Endothelial cell of umbilical vein (primary cell): ENCODE measurements at regions not wholly inside any gene's neighbourhood (a gene's known extent, or its start where the extent isn't known, plus 50 kb on each side); places are given as distances from the start of the nearest gene placed in this dataset.

Source experiments
- BruUV-seq: library from RNA; stranded (reverse); fragments of 400-500 nt; replicated peaks from 2 replicates; lab custom pipeline; 2021; lab: Mats Ljungman, UMichigan
- CTCF ChIA-PET: fragments of 300-600, 350-600 bp; sonication (Branson Sonifier 250); formaldehyde crosslinking; loops from one replicate; lab custom pipeline; 2021; ENCODE audit warnings: antibody characterized with exemption, inconsistent platforms; lab: Charles Lee
- POLR2A ChIA-PET: fragments of 300-600, 350-600 bp; sonication (Branson Sonifier 250); formaldehyde crosslinking; loops from one replicate; lab custom pipeline; 2021; ENCODE audit warnings: antibody characterized with exemption, inconsistent platforms; lab: Charles Lee
- DNase-seq: peaks from one replicate; pipeline ENCODE4 v3.0.0-alpha.2; 2011; ENCODE audit warnings: low read depth, low spot score
- FAIRE-seq: peaks from 2 replicates; lab custom pipeline; 2011; peaks lifted over from hg19 to GRCh38; lab: Jason Lieb, UNC
- H2AFZ ChIP-seq: 2 replicates; pipeline ENCODE4 v1.6.0; 2012; ENCODE audit warnings: low read depth, low read length, control low read depth, inconsistent platforms
- H3K27ac ChIP-seq: 2 replicates; pipeline ENCODE4 v1.5.1; 2011; ENCODE audit warnings: low read depth, mild to moderate bottlenecking, control low read depth, low read length, moderate library complexity; ENCODE audit not compliant: insufficient read depth
- H3K27me3 ChIP-seq, 2 experiments: 2 replicates each; pipeline versions ENCODE4 v1.6.0 to v1.6.1; 2011; ENCODE audit warnings: low read length in 2 of 2, mixed read lengths in 1 of 2; ENCODE audit not compliant: control insufficient read depth in 2 of 2, insufficient read depth in 2 of 2
- H3K36me3 ChIP-seq, 2 experiments: 2 replicates in 1 of 2; 3 replicates in 1 of 2; pipeline ENCODE4 v1.5.1; 2011; ENCODE audit warnings: low read length in 2 of 2, mild to moderate bottlenecking in 1 of 2, moderate library complexity in 1 of 2; ENCODE audit not compliant: control insufficient read depth in 2 of 2, insufficient read depth in 2 of 2; ENCODE audit errors: extremely low read depth in 1 of 2
- H3K4me1 ChIP-seq: 3 replicates; pipeline ENCODE4 v1.5.1; 2011; ENCODE audit warnings: mild to moderate bottlenecking, low read length; ENCODE audit not compliant: control insufficient read depth, insufficient read depth; ENCODE audit errors: extremely low read depth
- H3K4me2 ChIP-seq: 2 replicates; pipeline ENCODE4 v1.6.1; 2011; ENCODE audit warnings: low read length, control low read depth, mixed read lengths; ENCODE audit not compliant: insufficient read depth
- H3K4me3 ChIP-seq, 3 experiments: fragments of 200-600 bp in 1 of 3; sonication (generic), shearing (Covaris generic) in 1 of 3; replicated peaks in 1 of 3; 2 replicates each; pipeline ENCODE4 v1.5.1; 2011 to 2016; ENCODE audit warnings: control low read depth in 3 of 3, low read length in 3 of 3, mild to moderate bottlenecking in 2 of 3, inconsistent platforms in 1 of 3, low read depth in 1 of 3, moderate library complexity in 1 of 3; ENCODE audit not compliant: insufficient read depth in 1 of 3
- H3K79me2 ChIP-seq: 2 replicates; pipeline ENCODE4 v1.6.0; 2012; ENCODE audit warnings: low read length, inconsistent platforms; ENCODE audit not compliant: control insufficient read depth, insufficient read depth
- H3K9ac ChIP-seq: replicated peaks from 2 replicates; pipeline ENCODE3; 2011; ENCODE audit warnings: low read length, control low read depth; ENCODE audit not compliant: insufficient read depth; ENCODE audit errors: extremely low read depth
- H3K9me1 ChIP-seq: replicated peaks from 3 replicates; pipeline ENCODE4 v1.6.0; 2011; ENCODE audit warnings: mild to moderate bottlenecking, low read length; ENCODE audit not compliant: control insufficient read depth, insufficient read depth; ENCODE audit errors: extremely low read depth
- H3K9me3 ChIP-seq: replicated peaks from 2 replicates; pipeline ENCODE4 v1.5.1; 2012; ENCODE audit warnings: low read length, inconsistent platforms; ENCODE audit not compliant: control insufficient read depth, insufficient read depth
- H4K20me1 ChIP-seq: replicated peaks from 2 replicates; pipeline ENCODE3; 2011; ENCODE audit warnings: mild to moderate bottlenecking, low read length; ENCODE audit not compliant: control insufficient read depth, insufficient read depth; ENCODE audit errors: extremely low read depth
- EZH2 ChIP-seq: IDR thresholded peaks from 2 replicates; pipeline ENCODE4 v1.6.1; 2012; ENCODE audit warnings: borderline replicate concordance, low read depth, mild to moderate bottlenecking, moderate library complexity, low read length, inconsistent platforms; ENCODE audit not compliant: severe bottlenecking
- FOS ChIP-seq: IDR thresholded peaks from 2 replicates; pipeline ENCODE4 v1.6.1; 2011; ENCODE audit warnings: mild to moderate bottlenecking, low read length, moderate library complexity, borderline replicate concordance; ENCODE audit not compliant: insufficient read depth
- GATA2 ChIP-seq: IDR thresholded peaks from 2 replicates; pipeline ENCODE4 v1.7.0; 2011; ENCODE audit warnings: low read depth, mild to moderate bottlenecking, moderate library complexity, mixed read lengths, low read length; ENCODE audit not compliant: insufficient read length, insufficient read depth
- JUN ChIP-seq: IDR thresholded peaks from 2 replicates; pipeline ENCODE4 v1.6.1; 2011; ENCODE audit warnings: borderline replicate concordance, low read depth; ENCODE audit not compliant: insufficient read length, insufficient read depth
- MYC ChIP-seq: IDR thresholded peaks from one replicate; pipeline ENCODE4 v1.6.1; 2011; ENCODE audit warnings: mild to moderate bottlenecking, low read depth, low read length
- POLR2A ChIP-seq: IDR thresholded peaks from 2 replicates; pipeline ENCODE4 v1.6.1; 2012; ENCODE audit warnings: low read depth, mild to moderate bottlenecking, control low read depth, low read length
- POLR2AphosphoS5 ChIP-seq: IDR thresholded peaks from 2 replicates; pipeline ENCODE4 v1.6.1; 2012; ENCODE audit warnings: low read depth, mild to moderate bottlenecking, control low read depth, low read length, moderate library complexity; ENCODE audit not compliant: insufficient read depth
- dilution Hi-C: fragments of 300-500 bp; cut with MboI; formaldehyde crosslinking; loops from one replicate; pipeline ENCODE4 v1.15.0; 2019; ENCODE audit warnings: low sequenced_read_pairs; ENCODE audit not compliant: extremely low pct_ligation_motif_present
- intact Hi-C: fragments of 100-400 bp; cut with micrococcal nuclease; formaldehyde crosslinking; loops from one replicate; pipeline ENCODE4 v1.10.0; 2022
- TF ChIP-seq, protein P1 (sequence below), 2 donors: IDR thresholded peaks; 1 replicate in 1 of 2; 2 replicates in 1 of 2; pipeline ENCODE4 v1.5.1; 2011; ENCODE audit warnings: low read length in 2 of 2, mild to moderate bottlenecking in 2 of 2, moderate library complexity in 2 of 2, control low read depth in 1 of 2, inconsistent platforms in 1 of 2, low read depth in 1 of 2; ENCODE audit not compliant: insufficient read depth in 1 of 2; ENCODE audit errors: extremely low read depth in 1 of 2
- TF ChIP-seq, protein P2 (sequence below): IDR thresholded peaks from 2 replicates; pipeline ENCODE4 v1.6.1; 2011; ENCODE audit not compliant: insufficient read depth, insufficient read length

GRCh38 chr16:66194866-66195265 lies 171.6 kb upstream of the CDH5 start:
- H3K4me1 ChIP-seq, result no peaks in the 10 kb centered on the region
- ChIA-PET POLR2A (no interaction called here), CTCF (no interaction called here)
- no peak overlapping the region for H3K4me3 ChIP-seq
- FAIRE-seq, result no peak
- H3K36me3 ChIP-seq, result no peaks in the 10 kb centered on the region
- no peak overlapping the region for H3K9ac ChIP-seq
- H3K79me2 ChIP-seq, result no peaks in the 10 kb centered on the region
- intact Hi-C loops, result no loop called here
- no peaks in the 10 kb centered on the region for H4K20me1 ChIP-seq
- no peaks in the 10 kb centered on the region for H3K9me3 ChIP-seq
- BruUV-seq, result no TSS peak
- H3K9me1 ChIP-seq, result no peaks in the 10 kb centered on the region
- no peak overlapping the region for H3K27ac ChIP-seq
- dilution Hi-C loops, result no loop called here
- no peaks in the 10 kb centered on the region for H3K27me3 ChIP-seq
- TF ChIP-seq, protein P1, sequence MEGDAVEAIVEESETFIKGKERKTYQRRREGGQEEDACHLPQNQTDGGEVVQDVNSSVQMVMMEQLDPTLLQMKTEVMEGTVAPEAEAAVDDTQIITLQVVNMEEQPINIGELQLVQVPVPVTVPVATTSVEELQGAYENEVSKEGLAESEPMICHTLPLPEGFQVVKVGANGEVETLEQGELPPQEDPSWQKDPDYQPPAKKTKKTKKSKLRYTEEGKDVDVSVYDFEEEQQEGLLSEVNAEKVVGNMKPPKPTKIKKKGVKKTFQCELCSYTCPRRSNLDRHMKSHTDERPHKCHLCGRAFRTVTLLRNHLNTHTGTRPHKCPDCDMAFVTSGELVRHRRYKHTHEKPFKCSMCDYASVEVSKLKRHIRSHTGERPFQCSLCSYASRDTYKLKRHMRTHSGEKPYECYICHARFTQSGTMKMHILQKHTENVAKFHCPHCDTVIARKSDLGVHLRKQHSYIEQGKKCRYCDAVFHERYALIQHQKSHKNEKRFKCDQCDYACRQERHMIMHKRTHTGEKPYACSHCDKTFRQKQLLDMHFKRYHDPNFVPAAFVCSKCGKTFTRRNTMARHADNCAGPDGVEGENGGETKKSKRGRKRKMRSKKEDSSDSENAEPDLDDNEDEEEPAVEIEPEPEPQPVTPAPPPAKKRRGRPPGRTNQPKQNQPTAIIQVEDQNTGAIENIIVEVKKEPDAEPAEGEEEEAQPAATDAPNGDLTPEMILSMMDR (IDR thresholded peaks at IDR 0.05; ENCODE audit: extremely low read depth in 1 of 2, insufficient read depth in 1 of 2, low read depth in 1 of 2, low read length in 2 of 2), result no peak
- TF ChIP-seq FOS, result no peak
- no peak for TF ChIP-seq JUN
- TF ChIP-seq POLR2AphosphoS5, result no peak
- TF ChIP-seq MYC, result no peak
- TF ChIP-seq, protein P2, sequence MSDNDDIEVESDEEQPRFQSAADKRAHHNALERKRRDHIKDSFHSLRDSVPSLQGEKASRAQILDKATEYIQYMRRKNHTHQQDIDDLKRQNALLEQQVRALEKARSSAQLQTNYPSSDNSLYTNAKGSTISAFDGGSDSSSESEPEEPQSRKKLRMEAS, result no peak
- no peak for TF ChIP-seq EZH2
- no peak for TF ChIP-seq GATA2
- no peak for TF ChIP-seq POLR2A
- DNase-seq, result no peak
- no peak overlapping the region for H2AFZ ChIP-seq
- no peak overlapping the region for H3K4me2 ChIP-seq
